K562 (cell line): ENCODE measurements at regions not wholly inside any gene's neighbourhood (a gene's known extent, or its start where the extent isn't known, plus 50 kb on each side); places are given as distances from the start of the nearest gene placed in this dataset.

Experiments
- ATAC-seq: fragments of 200-7000 bp; cut with Tn5 transposase; 3 replicates; pipeline ENCODE4 v1.9.1; 2020; ENCODE audit warnings: moderate library complexity
- BruUV-seq: library from RNA; stranded (reverse); fragments of 400-500 nt; replicated peaks from 2 replicates; lab custom pipeline; 2021; lab: Mats Ljungman, UMichigan
- CTCF ChIA-PET: fragments of 300-600 bp; formaldehyde crosslinking; extraction: SDS; loops from one replicate; lab custom pipeline; 2021; ENCODE audit warnings: low intra/inter-chr PET ratio; lab: Yijun Ruan, JAX
- POLR2A ChIA-PET: fragments of 300-600, 350-650 bp; sonication (Branson Sonifier 250); formaldehyde crosslinking; extraction: SDS; loops from one replicate; lab custom pipeline; 2021; ENCODE audit warnings: antibody characterized with exemption, inconsistent platforms; lab: Yijun Ruan, JAX
- DNase-seq, 4 experiments: peaks; one replicate each; pipeline versions ENCODE4 v3.0.0 to v3.0.0-alpha.2; 2011 to 2018; ENCODE audit warnings: low spot score in 3 of 4, mixed read lengths in 3 of 4; ENCODE audit errors: extremely low read depth in 1 of 4
- FAIRE-seq: peaks from 2 replicates; lab custom pipeline; 2011; peaks lifted over from hg19 to GRCh38; lab: Jason Lieb, UNC
- H2AFZ ChIP-seq: 2 replicates; pipeline ENCODE4 v1.6.0; 2011; ENCODE audit warnings: low read depth, low read length, control low read depth, inconsistent platforms
- H3K27ac ChIP-seq: fragments of 200-600 bp; 3 replicates; pipeline ENCODE4 v1.8.0; 2011; ENCODE audit warnings: low read depth, mild to moderate bottlenecking, control low read depth, inconsistent platforms, low read length, moderate library complexity, mixed read lengths; ENCODE audit errors: extremely low read depth
- H3K27me3 ChIP-seq, 2 experiments: fragments of 300-600 bp in 1 of 2; 2 replicates in 1 of 2; 3 replicates in 1 of 2; pipeline versions ENCODE4 v1.6.0 to v1.8.0; 2011; ENCODE audit warnings: inconsistent platforms in 2 of 2, low read length in 2 of 2, mild to moderate bottlenecking in 1 of 2, mixed read lengths in 1 of 2, moderate library complexity in 1 of 2; ENCODE audit not compliant: control insufficient read depth in 2 of 2, insufficient read depth in 2 of 2
- H3K36me3 ChIP-seq: fragments of 300-600 bp; 3 replicates; pipeline ENCODE4 v1.8.0; 2011; ENCODE audit warnings: mild to moderate bottlenecking, low read length, inconsistent platforms; ENCODE audit not compliant: control insufficient read depth, insufficient read depth
- H3K4me1 ChIP-seq, 2 experiments: fragments of 200-600 bp in 1 of 2; replicated peaks in 1 of 2; 2 replicates in 1 of 2; 3 replicates in 1 of 2; pipeline versions ENCODE4 v1.5.1 to v1.8.0; 2011; ENCODE audit warnings: inconsistent platforms in 2 of 2, low read length in 2 of 2, mild to moderate bottlenecking in 1 of 2, mixed read lengths in 1 of 2, moderate library complexity in 1 of 2; ENCODE audit not compliant: control insufficient read depth in 2 of 2, insufficient read depth in 2 of 2
- H3K4me2 ChIP-seq: 2 replicates; pipeline ENCODE4 v1.6.1; 2011; ENCODE audit warnings: low read length, control low read depth, inconsistent platforms, mixed read lengths; ENCODE audit not compliant: insufficient read depth
- H3K4me3 ChIP-seq: fragments of 200-600 bp; sonication (generic), shearing (Covaris generic); 2 replicates; pipeline ENCODE4 v1.5.1; 2016; ENCODE audit warnings: control low read depth, inconsistent platforms
- H3K79me2 ChIP-seq: fragments of 200-600 bp; 3 replicates; pipeline ENCODE4 v1.8.0; 2011; ENCODE audit warnings: low read length, inconsistent platforms; ENCODE audit not compliant: control insufficient read depth, insufficient read depth
- H3K9ac ChIP-seq, 2 experiments: 2 replicates each; pipeline versions ENCODE4 v1.6.0 to v1.6.1; 2011; ENCODE audit warnings: low read depth in 2 of 2, low read length in 2 of 2, control low read depth in 1 of 2, inconsistent platforms in 1 of 2, mild to moderate bottlenecking in 1 of 2, mixed read lengths in 1 of 2; ENCODE audit not compliant: insufficient read depth in 1 of 2
- H3K9me1 ChIP-seq: one replicate; pipeline ENCODE4 v1.6.0; 2011; ENCODE audit warnings: inconsistent platforms, mild to moderate bottlenecking, low read length, moderate library complexity; ENCODE audit not compliant: control insufficient read depth, insufficient read depth
- H3K9me3 ChIP-seq: replicated peaks from 2 replicates; pipeline ENCODE4 v1.5.1; 2011; ENCODE audit warnings: low read depth, low read length, inconsistent platforms; ENCODE audit not compliant: control insufficient read depth, insufficient read depth
- H4K20me1 ChIP-seq: replicated peaks from 2 replicates; pipeline ENCODE4 v1.6.1; 2011; ENCODE audit warnings: low read length, inconsistent platforms, mixed read lengths; ENCODE audit not compliant: control insufficient read depth, insufficient read depth
- CEBPB ChIP-seq: fragments of 450-650 bp; IDR thresholded peaks from 2 replicates; pipeline ENCODE4 v1.6.1; 2016; ENCODE audit warnings: missing genetic modification characterization, missing compliant biosample characterization
- CEBPZ ChIP-seq: fragments of 150-350 bp; IDR thresholded peaks from 2 replicates; pipeline ENCODE4 v1.6.1; 2014; ENCODE audit warnings: low read depth, mild to moderate bottlenecking, low read length, borderline replicate concordance
- CREB3L1 ChIP-seq: fragments of 450-650 bp; IDR thresholded peaks from 2 replicates; pipeline ENCODE4 v1.6.1; 2014; ENCODE audit warnings: low read depth, mild to moderate bottlenecking, moderate library complexity, borderline replicate concordance
- MCM7 ChIP-seq, 2 experiments: fragments of 450-650 bp; IDR thresholded peaks; 2 replicates each; pipeline ENCODE4 v1.6.1; 2016 to 2018
- NCOA6 ChIP-seq: fragments of 450-650 bp; IDR thresholded peaks from 2 replicates; pipeline ENCODE4 v1.6.1; 2017; ENCODE audit warnings: mild to moderate bottlenecking
- NELFE ChIP-seq: IDR thresholded peaks from 2 replicates; pipeline ENCODE4 v1.6.1; 2011; ENCODE audit warnings: mild to moderate bottlenecking; ENCODE audit not compliant: insufficient read depth, insufficient read length
- NFE2 ChIP-seq: IDR thresholded peaks from 2 replicates; pipeline ENCODE4 v1.6.1; 2014; ENCODE audit warnings: antibody characterized with exemption, low read depth
- SMARCE1 ChIP-seq: fragments of 450-650 bp; IDR thresholded peaks from 2 replicates; pipeline ENCODE4 v1.7.1; 2016; ENCODE audit warnings: mild to moderate bottlenecking
- ZNF274 ChIP-seq: IDR thresholded peaks from 2 replicates; pipeline ENCODE4 v1.6.1; 2011; ENCODE audit warnings: low read depth, mild to moderate bottlenecking, low read length, moderate library complexity, borderline replicate concordance
- ZNF316 ChIP-seq: fragments of 450-650 bp; IDR thresholded peaks from 2 replicates; pipeline ENCODE4 v1.6.1; 2016
- ZNF431 ChIP-seq: sonication (generic); formaldehyde crosslinking; IDR thresholded peaks from 2 replicates; pipeline ENCODE4 v1.8.0; 2022; ENCODE audit warnings: mild to moderate bottlenecking, missing genetic modification reagents
- WGBS: fragments of 100-300 bp; shearing (Covaris generic); methylation state at CpG from one replicate; pipeline ENCODE4 v1.1.6; 2016; ENCODE audit warnings: low coverage, mixed read lengths; ENCODE audit not compliant: insufficient coverage; ENCODE audit errors: missing lambda C conversion rate; 5-methylcytosine and 5-hydroxymethylcytosine counted together
- in situ Hi-C: fragments of 300-500 bp; cut with MboI; formaldehyde crosslinking; loops from 4 replicates; pipeline ENCODE4 v1.15.0; 2018; ENCODE audit warnings: inconsistent platforms, mixed read lengths
- intact Hi-C: fragments of 100-400 bp; cut with micrococcal nuclease; formaldehyde crosslinking; loops from 2 replicates; pipeline ENCODE4 v1.14.2; 2022

GRCh38 chr1:94725566-94725965, 94.6 kb upstream of the SLC44A3 start:
- Histone ChIP-seq H2AFZ (no peak overlapping the region), H3K9ac (no peak overlapping the region), H3K79me2 (no peaks in the 10 kb centered on the region), H3K9me3 (no peaks in the 10 kb centered on the region), H3K27me3 (peaks cover 2 to 11% of the 10 kb centered on the region in 2 experiments; a peak in 3 of 5 replicates), H3K36me3 (no peaks in the 10 kb centered on the region), H3K4me1 (no peaks in the 10 kb centered on the region), H3K4me3 (no peak overlapping the region), H3K27ac (no peak overlapping the region), H3K4me2 (no peak overlapping the region), H3K9me1 (peaks cover 3% of the 10 kb centered on the region), H4K20me1 (no peaks in the 10 kb centered on the region; the same call in 1 of the 2 replicates)
- in situ Hi-C loops (no loop called here), intact Hi-C loops (no loop called here)
- FAIRE-seq (no peak), ATAC-seq (no peak), DNase-seq (no peak)
- ChIA-PET POLR2A (no interaction called here), CTCF (no interaction called here)
- BruUV-seq: no TSS peak
- 4% methylated on average over 3 of the region's 3 CpGs for WGBS
- TF ChIP-seq CREB3L1: no peak
- TF ChIP-seq NFE2: no peak
- TF ChIP-seq CEBPB: no peak
- no peak for TF ChIP-seq NCOA6
- TF ChIP-seq ZNF274: no peak
- no peak for TF ChIP-seq SMARCE1
- no peak for TF ChIP-seq CEBPZ
- no peak for TF ChIP-seq ZNF431 (CRISPR knock-in tag)
- TF ChIP-seq MCM7 (IDR thresholded peaks at IDR 0.05): no peak
- TF ChIP-seq ZNF316: no peak
- TF ChIP-seq NELFE: no peak
